ENCODE measurements at regions not wholly inside any gene's neighbourhood (a gene's known extent, or its start where the extent isn't known, plus 50 kb on each side); places are given as distances from the start of the nearest gene placed in this dataset.

DNA sequence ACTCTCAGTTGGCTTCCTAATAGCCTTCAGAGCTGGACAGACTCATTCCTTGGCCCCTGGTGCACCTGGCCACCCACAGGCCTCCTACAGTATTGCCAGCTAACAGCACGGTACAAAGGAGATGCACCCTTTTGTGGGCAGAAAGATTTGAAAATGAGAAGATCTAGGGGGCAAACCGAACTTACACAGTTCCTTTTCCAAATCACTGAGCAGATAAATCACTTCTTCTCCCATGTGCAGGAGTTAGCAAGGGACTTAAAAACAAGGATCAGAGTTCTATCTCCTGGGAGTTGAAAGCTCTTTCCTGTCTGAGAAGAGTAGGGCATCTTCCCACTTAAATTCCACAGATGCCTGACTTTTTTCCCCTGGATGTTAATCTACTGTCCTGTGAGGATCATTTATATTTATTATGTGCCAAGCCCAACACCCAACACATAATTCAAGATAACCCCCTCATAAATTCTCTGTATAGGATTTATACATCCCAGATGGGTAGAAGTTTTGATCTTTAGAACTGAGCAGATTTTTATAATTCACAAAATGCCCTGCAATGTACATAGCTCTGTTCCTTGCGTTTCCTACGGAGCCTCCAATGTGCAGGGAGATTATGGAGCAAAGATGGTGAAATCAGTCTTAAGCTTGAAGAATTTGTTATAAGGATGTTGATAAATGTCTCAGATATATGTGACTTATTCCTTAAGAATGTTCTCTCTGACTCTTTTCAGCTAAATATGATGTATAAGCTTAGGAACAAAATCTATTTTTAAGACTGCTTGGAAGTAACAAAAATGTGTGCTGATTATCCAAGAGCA, 207.2 kb upstream of the DAPK1 start:
- DNase-seq, result no peak

DNA sequence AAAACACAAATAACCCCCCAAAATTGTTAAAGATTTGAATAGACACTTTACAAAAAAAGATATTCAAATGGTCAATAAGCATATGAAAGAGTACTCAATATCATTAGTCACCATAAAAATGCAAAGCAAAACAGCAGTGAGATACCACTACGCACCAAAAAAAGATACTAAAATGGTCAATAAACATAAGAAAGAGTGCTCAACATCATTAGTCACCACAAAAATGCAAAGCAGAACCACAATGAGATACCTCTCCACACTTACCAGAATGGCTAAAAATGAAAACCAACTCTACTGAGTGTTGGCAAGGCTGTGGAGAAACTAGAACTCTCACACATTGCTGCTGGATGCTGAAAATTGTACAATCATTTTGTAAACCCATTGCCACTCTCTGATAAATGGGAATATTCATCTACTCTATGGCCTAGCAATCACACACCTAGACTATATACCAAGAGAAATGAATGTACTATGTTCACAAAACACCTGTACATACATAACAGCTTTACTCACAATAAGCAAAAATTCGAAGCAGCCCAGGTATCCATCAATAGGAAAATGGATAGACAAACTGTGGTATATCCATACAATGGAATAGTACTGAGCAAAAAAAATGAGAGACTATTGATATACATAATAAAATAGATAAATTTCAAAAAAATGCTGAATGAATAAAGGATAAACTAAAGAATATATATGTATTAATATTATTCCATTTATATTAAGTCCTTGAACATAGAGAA, 205.0 kb upstream of the DAPK1 start:
- DNase-seq, result no peak

DNA sequence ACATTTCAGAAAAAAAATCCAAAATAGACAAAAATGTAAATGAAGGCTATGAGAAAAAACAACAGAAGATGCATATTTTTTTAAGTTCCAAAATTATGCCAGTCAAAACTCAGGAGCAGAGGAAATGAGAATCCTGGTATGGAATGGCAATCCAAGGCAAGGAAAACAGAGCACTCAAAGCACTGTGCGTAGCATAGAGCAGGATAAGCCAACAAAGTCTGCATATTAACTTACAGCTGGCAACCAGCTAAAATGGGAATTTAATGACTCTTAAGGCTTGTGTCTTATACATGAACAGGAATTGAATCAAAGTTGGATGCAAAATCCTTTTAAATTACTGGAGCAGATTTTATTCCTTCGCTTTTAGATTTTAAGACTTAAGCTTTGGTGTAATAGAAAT, 203.5 kb upstream of the DAPK1 start:
- no peak for DNase-seq

DNA sequence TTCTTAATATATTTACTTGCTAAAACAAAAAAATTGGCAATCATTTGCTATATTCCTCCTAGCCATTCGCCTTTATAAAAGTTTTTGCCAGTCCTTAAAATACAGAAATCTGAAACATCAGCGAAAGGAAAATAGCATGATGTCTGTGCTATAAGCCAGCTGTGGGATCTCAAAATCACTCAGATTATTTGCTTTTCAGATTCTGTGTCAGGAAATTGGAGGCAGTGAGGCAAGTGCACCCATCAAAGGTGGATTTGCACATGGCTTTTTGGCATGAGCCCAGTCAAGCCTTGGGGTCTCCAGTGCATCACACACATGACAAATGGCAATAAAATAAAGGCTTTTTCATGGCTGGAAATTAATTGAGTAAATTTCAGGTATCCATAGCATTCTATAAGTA, 196.8 kb upstream of the DAPK1 start:
- DNase-seq, result no peak

DNA sequence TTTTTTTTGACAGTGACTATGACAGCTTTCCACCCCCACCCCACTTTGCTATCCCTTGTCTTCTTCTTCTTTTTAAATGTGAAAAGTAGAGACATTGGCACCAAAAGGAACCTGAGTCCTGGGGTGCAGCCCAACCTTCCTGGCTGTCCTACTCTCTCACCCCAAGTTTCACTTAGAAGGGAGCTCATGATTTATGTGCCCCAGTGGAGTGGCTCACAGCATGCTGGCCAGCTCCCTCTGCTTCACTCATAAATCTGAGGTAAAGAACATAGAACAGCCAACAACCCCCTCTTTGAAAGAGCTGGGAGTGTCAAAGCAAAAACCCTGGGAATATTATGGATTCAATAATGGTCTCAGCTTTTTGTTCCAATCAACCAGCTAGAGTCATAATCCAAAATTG, 196.3 kb upstream of the DAPK1 start:
- DNase-seq, result no peak

DNA sequence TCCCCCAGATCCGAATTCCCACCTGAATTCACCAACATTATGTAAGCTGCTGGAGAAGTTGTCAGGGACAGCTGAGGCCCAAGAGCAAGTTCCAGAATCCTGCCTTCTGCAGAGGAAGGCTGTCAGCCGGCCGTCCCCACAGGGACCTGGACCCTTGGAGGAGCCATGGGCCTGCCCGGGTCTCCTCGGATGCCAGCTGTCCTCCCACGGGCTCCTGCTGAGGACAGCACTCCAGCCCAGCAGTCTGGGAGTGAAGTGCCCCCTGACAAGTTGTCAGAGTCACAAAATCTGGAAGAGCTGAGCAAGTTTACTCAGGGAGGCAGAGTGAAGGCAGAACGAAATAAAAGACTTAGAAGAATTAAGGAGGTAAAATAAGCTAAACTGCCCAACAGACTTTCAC, 192.5 kb upstream of the DAPK1 start:
- DNase-seq, result no peak

DNA sequence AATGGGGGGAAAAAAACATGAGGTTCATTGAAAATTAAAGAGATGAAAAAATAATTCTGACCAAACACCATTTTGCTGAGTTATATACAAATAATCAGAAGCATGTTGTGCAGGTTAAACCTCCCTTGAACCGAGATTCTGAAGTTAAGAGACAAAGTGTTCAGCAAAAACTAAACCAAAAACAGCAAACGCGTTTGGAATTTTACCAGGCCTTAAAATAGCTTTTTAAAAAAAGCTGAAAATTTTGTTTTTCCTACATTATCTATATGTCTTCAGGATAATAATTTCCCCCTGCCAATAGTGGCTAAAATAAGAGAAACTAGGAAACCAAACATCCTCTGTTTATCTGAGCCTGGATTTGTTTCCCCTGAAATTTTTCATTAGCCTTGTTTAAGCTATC, 191.7 kb upstream of the DAPK1 start:
- no peak for DNase-seq

DNA sequence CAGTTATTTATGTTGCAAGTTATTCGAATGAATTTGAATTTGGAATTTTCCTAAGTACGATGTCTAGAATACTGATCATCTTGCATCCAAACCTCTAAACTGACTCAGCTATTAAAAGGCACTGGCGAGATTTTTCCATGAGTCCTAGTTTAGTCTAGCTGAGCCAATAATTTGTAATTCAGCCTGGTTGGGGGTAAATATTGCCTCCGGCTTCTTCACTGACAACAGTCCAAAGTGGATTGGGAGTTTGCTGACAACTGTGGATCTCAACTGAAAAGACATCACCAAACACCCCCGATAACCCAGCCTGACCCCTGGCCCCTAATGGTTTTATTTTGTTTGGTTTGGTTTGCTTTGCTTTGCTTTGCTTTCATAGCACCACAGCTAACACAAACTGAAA, 189.8 kb upstream of the DAPK1 start:
- DNase-seq, result no peak

DNA sequence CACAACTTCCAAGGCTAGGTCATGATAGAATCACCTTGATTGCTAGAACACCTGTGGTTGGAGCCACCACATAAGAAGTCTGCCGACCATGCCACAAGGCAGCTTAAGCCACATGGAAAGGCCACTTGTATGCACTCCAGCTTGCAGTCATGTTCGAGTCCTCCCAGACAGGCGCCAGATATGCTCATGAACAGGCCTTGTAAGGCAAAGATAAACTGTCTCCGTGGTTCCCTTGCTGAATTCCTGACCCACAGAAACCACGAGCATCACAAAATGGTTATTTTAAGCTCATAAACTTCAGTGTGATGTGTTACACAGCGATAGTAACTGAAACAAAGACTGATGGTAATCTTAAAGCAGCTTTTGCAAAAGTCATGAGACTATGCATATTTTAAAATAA, 188.4 kb upstream of the DAPK1 start:
- no peak for DNase-seq

DNA sequence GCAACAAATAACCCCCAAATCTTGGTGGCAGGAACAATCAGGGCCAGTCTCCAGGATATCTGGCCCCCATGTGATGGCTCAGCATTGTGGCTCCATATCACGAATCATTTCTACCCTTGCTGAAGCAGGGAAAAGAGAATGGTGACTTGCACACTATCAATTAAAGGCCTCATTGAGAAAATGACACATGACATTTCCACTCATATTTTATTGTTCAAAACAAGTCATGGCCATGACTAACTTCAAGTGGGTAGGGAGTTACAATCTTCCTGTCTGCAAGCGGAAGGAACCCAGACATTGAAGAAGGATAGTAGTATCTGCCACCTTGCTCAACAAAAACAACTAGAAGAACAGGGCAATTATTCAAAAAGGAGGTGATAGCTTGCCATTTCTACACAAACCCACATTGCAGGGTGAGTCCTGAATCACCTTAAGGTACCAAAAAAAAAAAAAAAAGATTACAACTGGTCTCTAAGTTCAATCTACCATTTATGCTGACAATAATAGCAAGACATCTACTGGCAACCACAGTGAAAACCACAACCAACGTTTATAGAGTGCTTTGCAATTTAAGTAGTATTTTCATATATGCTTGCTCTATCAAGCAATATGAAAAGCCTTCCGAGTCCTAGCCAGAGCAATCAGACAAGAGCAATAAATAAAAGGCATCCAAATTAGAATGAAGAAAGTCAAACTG, 186.7 kb upstream of the DAPK1 start:
- no peak for DNase-seq

DNA sequence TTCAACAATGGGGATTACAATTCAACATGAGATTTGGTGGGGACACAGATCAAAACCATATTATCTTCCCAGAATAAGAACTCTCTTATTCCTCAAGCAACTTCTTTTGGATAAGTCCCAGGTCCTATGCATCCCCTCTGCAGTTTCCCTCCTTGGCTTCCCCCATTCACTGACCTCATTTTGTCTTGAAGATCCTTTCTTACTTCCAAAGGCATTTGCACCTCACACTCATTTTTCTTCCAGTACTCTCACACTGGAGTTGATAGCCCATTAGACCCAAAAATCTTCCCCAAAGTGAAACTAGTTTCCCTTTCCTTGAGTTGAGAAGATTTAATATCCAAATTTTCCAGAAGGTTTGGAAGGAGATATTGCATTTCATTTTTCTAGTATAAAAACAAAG, 178.0 kb upstream of the DAPK1 start:
- DNase-seq, result no peak

DNA sequence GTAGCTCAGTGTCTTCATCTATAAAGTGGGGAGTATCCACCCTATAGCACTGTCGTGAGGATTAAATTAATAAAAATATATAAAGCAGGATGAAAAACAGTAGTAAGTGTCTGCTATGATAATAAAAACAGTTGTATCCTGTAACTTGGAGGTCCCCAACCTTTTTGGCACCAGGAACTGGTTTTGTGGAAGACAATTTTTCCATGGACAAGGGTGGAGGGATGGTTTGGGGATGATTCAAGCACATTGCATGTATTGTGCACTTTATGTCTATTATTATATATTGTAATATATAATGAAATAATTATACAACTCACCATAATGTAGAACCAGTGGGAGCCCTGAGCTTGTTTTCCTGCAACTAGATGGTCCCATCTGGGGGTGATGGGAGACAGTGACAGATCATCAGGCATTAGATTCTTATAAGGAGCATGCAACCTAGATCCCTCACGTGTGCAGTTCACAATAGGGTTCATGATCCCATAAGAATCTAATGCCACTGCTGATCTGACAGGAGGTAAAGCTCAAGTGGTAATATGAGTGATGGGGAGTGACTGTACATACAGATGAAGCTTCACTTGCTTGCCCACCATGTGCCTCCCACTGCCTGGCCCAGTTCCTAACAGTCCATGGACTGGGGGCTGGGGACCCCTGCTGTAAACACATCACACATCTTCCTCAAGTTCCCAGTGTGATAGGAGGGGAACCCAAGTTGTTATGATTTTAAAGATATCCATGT, 177.4 kb upstream of the DAPK1 start:
- no peak for DNase-seq

DNA sequence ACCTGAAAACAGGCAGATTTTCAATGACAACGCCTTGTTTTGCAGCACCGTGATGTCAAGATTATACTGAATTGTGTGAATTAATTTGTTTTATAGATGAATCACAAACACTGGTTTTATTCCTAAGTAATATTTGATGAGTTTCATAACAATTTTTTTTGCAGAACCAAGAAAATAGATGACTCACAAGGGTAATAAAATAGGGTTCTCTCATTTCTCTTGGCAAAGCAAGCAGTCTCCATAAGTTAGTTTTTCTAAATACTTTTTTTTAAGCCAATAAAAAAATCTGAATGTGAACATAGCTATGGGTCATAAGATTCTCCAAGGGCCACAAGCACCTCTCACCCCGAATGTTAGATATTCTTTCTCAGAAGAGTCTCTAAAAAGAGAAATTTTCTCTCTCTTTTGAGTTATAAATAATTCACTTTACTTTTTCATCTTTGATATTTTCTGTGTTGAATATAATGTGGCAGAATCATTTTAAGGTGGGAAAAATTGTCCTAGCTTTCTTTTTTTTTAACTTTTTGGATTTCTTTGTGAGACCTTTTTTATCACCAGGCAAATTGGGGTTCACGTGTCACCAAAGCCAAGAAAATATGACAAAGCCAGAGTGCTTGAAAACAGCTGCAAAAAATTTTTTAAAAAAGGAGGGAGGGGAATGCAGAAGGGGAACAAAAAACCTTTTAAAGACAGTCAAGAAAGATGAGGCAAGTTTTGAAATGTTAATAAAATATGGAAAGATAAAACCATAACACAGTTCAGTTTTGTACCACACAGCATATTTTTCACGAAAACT, 174.6 kb upstream of the DAPK1 start:
- DNase-seq, result no peak

DNA sequence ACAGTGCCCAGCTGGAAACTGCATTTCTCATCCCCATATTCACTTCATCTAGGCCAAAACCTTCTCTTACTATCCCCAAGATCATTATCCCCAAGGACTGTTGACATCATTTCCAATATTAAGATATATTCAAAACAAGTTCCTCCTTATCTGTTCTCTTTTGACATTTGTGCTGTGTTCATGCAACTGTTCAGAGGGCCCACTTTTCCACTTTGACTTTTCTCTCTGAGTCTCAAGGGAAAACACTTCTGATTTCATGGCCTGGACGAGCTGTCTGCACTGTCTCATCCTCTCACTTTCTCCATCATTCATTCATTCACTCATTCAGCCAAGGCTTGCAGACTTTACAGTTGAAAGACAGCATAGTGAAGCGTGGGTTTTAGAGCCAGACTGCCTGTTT, 173.7 kb upstream of the DAPK1 start:
- no peak for DNase-seq

DNA sequence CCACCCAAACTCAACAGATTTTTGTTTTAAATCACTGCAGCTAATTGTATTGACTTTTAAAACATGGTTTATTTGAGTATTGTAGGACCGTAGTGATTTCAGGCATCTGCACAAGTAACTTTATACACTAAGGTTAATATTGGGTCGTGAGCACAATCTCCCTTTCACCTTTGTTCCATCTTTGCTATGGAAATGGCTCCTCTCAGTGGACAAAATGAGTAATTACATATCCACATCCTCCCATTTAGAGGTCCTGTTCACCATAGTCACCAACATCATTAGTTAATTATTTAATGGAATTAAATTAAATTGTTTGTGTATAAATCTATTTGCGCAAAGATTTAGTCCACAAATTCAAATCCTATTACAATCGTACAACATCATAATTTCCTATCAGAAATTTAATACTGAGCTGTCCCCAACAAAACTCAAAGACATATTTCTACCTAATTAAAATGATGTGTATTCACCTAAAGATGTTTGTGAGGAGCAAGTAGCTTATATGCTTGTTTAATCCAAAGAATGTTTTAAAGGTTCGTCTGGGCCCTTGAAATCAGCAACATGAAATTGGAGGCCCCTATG, 173.0 kb upstream of the DAPK1 start:
- peak; percentile 59 for DNase-seq

DNA sequence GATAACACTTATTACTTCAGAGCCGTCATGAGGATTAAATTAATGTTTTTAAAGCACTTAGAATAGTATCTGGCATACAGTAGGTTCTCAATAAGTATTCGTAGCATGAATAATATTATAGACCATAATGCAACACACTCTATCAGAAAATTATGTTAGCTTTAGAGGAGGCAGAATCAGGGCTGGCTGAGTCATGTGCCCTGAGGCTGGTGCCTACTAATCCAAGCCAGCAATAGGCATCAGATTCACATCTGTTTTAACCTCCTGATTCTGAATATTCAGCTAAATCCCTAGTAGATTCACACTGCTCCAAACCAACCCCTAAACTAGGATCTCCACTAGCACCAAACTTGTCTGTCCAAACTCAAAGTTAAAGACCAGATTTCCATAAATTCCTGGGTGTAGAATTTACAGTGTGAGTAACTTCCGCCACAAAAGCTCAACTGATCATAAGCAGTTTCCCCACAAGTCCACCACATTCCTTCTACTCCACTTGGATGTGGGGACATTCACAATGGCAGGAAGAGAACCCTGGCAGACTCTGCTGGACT, 170.0 kb upstream of the DAPK1 start:
- no peak for DNase-seq

DNA sequence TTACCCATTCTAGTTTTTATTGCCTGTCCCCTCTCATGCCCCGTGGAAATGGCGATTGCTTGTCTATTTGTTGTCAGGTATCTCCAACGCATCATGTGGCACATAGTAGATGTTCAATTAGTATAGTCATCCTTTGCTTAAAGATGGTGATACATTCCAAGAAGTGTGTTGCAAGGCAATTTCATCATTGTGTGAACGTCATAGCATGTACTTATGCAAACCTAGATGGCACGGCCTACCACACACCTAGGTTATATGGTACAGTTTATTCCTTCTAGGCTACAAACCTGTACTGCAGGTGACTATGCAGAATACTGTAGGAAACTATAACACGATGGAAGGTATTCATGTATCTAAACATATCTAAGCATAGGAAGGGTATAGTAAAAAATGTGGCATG, 163.9 kb upstream of the DAPK1 start:
- no peak for DNase-seq

DNA sequence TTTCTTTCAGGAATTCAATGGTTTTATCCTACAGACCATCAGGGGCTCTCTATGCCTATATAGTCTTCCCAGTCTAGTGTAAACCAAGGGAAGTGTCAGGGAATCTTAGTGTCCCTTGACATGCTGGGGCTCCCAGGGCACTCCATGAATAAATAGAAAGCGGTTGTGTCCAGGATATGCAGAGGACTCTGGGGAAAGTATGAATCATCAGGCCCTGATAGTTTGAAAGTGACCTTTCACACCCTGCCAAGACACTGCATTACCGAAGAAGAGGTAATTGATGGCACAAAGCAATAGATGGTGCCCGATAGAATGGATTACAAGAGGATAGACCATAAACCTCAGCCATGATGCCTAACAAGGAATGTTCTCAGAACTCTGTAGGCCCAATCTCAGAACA, 163.3 kb upstream of the DAPK1 start:
- no peak for DNase-seq

DNA sequence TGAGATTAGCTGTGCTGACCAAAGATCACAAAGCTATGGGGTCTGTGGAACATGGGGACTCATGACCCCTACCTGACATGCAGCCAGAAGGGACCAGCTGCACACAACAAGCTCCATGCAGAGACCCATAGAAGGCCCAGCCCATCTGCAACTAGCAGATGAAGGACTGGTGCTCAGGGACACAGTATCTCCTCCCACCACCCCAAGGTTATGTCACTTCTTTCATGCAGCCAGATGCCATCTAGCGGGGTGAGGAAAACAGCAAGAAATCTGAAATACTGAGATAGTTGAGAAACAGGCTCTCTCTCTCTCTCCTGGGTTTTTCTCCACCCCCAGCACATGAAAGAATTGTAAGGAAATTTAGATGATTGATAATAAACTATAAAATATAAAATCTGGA, 161.3 kb upstream of the DAPK1 start:
- DNase-seq, result no peak

DNA sequence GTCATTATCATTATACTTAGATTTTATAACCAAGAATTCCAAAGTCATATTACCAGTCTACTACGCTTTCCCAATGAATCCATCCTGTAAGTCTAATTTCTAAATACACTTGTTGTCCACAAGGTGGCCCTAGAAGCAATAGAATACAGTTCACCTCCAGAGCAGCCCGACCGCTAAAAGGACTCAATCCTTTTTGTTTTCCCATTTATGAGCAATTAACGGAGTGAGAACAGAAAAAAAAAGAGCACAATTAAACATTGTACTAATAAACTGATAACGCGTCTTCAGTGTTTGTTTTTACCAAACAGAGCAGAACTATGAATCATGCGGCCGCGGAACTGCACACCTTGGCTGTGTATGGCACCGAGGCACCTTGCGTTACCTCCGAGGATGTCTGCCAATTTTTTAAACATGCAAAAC, 160.7 kb upstream of the DAPK1 start:
- DNase-seq, result peak; percentile 29

DNA sequence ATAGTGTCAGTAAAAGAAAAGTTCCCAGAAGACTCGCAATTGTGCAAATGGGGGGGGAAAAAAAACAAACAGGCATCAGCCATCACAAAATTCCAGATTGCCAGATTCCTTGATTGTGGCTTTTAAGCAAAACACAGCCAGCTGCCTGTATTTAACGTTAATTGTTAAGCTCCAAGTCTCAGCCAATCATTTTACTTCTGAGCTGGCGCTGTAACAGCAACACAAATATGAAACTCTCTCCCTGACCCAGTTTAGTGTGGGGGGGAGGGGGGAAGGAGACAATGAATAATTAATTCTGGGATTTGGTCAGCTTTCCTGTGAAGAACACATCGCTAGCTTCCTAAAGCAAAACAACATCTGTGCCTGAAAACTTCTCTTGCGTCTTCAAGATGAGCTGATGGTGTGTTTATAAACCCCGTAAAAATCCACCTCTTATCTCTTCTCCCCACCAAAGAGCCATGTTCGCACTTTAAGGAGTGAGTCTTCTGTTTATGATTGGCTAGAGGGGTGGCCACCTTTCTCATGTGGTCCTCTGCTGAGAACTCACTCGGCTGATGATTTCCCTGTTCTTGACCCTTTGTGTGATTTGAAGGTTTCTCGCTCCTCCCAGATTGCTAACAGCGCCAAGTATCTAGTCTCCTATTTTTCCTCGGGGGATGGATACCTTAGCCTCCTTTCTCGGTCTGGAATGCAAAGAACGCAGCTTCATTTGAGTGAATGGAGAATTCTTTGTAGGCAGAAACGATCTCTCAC, 160.2 kb upstream of the DAPK1 start:
- no peak for DNase-seq

Measured in CD4-positive, alpha-beta T cell treated with Interleukin-10 for 1 hour (primary cell).